Right lobe of liver (tissue), 6 donors: ENCODE measurements at regions not wholly inside any gene's neighbourhood (a gene's known extent, or its start where the extent isn't known, plus 50 kb on each side); places are given as distances from the start of the nearest gene placed in this dataset.

Experiments
- ATAC-seq, 4 donors: fragments of 200-7000 bp; cut with Tn5 transposase; one replicate each; pipeline ENCODE4 v1.9.1; 2020; ENCODE audit warnings: mild to moderate bottlenecking in 4 of 4, moderate library complexity in 4 of 4
- DNase-seq, 3 donors: peaks; one replicate each; pipeline ENCODE4 v3.0.0-alpha.2; 2020
- H3K27ac ChIP-seq, 3 donors: fragments of 200-600 bp; one replicate each; pipeline ENCODE4 v1.8.0; 2022
- H3K27me3 ChIP-seq, 2 donors: fragments of 200-600 bp; one replicate each; pipeline ENCODE4 v1.8.0; 2022
- H3K36me3 ChIP-seq, 4 donors: fragments of 200-600 bp; sonication (generic) in 1 of 4; one replicate each; pipeline versions ENCODE4 v1.5.1 to v1.8.0; 2017 to 2022; ENCODE audit warnings: control low read depth in 1 of 4
- H3K4me1 ChIP-seq, 4 donors: fragments of 200-600 bp; sonication (generic) in 1 of 4; one replicate each; pipeline versions ENCODE4 v1.5.1 to v1.8.0; 2017 to 2022; ENCODE audit warnings: control low read depth in 1 of 4
- H3K4me3 ChIP-seq, 3 donors: fragments of 200-600 bp; one replicate each; pipeline ENCODE4 v1.8.0; 2022
- H3K9me3 ChIP-seq, 4 donors: fragments of 200-600 bp; sonication (generic) in 1 of 4; one replicate each; pipeline versions ENCODE4 v1.5.1 to v1.8.0; 2017 to 2022; ENCODE audit warnings: control low read depth in 1 of 4
- POLR2A ChIP-seq: fragments of 450-650 bp; IDR thresholded peaks from one replicate; pipeline ENCODE4 v1.6.1; 2017; ENCODE audit warnings: antibody characterized with exemption, mild to moderate bottlenecking
- WGBS: methylation state at CpG from one replicate; pipeline ENCODE4 v1.1.6; 2018; ENCODE audit warnings: low coverage, low lambda C conversion rate; ENCODE audit not compliant: insufficient coverage; ENCODE audit errors: missing lambda C conversion rate; 5-methylcytosine and 5-hydroxymethylcytosine counted together
- intact Hi-C, 2 donors: fragments of 100-400 bp; cut with DNase I; formaldehyde crosslinking; loops; one replicate each; pipeline versions ENCODE4 v1.11.2 to v1.14.1; 2022
- TF ChIP-seq, protein P1 (sequence below), 4 donors: fragments of 200-600 bp in 3 of 4; fragments of 450-650 bp in 1 of 4; IDR thresholded peaks; one replicate each; pipeline versions ENCODE4 v1.5.1 to v1.8.0; 2016 to 2022; ENCODE audit warnings: antibody characterized with exemption in 4 of 4, mild to moderate bottlenecking in 2 of 4
- donor health status: DM: no; HTN: yes; CAD: no.
- donor health status: DM: no; HTN: no; CAD: no.
- donor health status: DM: no; HTN: no; CAD: no.
- donor health status: DM: no; HTN: yes; CAD: no.
- donor health status: DM: no; HTN: yes; CAD: no.

GRCh38 chr4:181745933-181746625 lies 497.1 kb upstream of the TENM3 start:
- no peaks in the 10 kb centered on the region for H3K4me1 ChIP-seq
- 56% methylated on average over 1 of the region's 1 CpG for WGBS
- no peaks in the 10 kb centered on the region for H3K27me3 ChIP-seq
- no peak overlapping the region for H3K4me3 ChIP-seq
- H3K27ac ChIP-seq: no peak overlapping the region
- no peaks in the 10 kb centered on the region for H3K36me3 ChIP-seq
- intact Hi-C loops: no loop called here
- TF ChIP-seq, protein P1, sequence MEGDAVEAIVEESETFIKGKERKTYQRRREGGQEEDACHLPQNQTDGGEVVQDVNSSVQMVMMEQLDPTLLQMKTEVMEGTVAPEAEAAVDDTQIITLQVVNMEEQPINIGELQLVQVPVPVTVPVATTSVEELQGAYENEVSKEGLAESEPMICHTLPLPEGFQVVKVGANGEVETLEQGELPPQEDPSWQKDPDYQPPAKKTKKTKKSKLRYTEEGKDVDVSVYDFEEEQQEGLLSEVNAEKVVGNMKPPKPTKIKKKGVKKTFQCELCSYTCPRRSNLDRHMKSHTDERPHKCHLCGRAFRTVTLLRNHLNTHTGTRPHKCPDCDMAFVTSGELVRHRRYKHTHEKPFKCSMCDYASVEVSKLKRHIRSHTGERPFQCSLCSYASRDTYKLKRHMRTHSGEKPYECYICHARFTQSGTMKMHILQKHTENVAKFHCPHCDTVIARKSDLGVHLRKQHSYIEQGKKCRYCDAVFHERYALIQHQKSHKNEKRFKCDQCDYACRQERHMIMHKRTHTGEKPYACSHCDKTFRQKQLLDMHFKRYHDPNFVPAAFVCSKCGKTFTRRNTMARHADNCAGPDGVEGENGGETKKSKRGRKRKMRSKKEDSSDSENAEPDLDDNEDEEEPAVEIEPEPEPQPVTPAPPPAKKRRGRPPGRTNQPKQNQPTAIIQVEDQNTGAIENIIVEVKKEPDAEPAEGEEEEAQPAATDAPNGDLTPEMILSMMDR (IDR thresholded peaks at IDR 0.05): no peak
- no peak for TF ChIP-seq POLR2A
- ATAC-seq (no peak), DNase-seq (no peak)
- H3K9me3 ChIP-seq: no peaks in the 10 kb centered on the region

DNA sequence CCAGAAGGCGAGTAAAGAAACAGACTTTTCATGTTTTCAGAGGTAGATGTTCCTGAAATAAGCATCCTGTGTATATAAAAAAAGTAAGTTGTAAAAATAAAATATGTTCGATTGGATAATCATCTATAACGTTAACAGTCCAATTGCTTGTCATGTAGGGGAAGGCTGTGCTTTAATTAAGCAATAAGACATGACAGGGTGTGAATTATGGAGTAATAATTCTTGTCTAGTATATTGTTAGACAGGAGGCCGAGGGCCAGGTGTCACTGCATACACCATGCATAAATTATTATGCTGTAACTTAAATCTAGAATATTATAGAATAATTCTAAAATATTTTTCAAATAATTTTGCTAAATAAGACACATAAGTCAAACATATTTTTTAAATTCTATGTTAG lies 494.6 kb upstream of the TENM3 start:
- TF ChIP-seq POLR2A: no peak
- TF ChIP-seq, protein P1 (IDR thresholded peaks at IDR 0.05): no peak
- no peak overlapping the region for H3K27ac ChIP-seq
- intact Hi-C loops: no loop called here
- ATAC-seq (no peak), DNase-seq (no peak)
- no peaks in the 10 kb centered on the region for H3K27me3 ChIP-seq
- H3K36me3 ChIP-seq: no peaks in the 10 kb centered on the region
- no peaks in the 10 kb centered on the region for H3K9me3 ChIP-seq
- H3K4me3 ChIP-seq: no peak overlapping the region
- 19% methylated on average over 4 of the region's 4 CpGs for WGBS
- H3K4me1 ChIP-seq: no peaks in the 10 kb centered on the region

DNA sequence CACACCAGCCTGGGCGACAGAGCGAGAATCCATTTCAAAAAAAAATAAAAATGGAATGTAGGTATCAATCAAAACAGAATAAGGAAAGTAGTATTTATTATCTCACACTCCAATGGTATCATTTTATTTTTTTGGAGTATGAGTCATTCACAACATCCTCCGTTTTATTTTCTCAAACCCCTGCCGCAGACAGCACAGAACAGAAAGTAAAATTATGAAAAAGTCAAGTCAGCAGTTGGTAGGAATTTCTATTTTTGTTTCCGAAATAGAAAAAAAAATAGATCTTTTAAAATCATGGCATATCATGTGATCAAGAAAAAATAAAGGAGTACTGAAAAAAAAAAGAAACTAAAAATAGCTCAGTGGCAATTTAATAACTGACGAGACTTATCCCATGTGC lies 490.7 kb upstream of the TENM3 start:
- TF ChIP-seq, protein P1 (IDR thresholded peaks at IDR 0.05): no peak
- no peak for TF ChIP-seq POLR2A
- ATAC-seq (no peak), DNase-seq (no peak)
- Histone ChIP-seq H3K4me1 (no peaks in the 10 kb centered on the region), H3K27ac (no peak overlapping the region), H3K27me3 (no peaks in the 10 kb centered on the region), H3K4me3 (no peak overlapping the region), H3K9me3 (no peaks in the 10 kb centered on the region), H3K36me3 (no peaks in the 10 kb centered on the region)
- 52% methylated on average over 6 of the region's 6 CpGs for WGBS
- intact Hi-C loops: no loop called here

DNA sequence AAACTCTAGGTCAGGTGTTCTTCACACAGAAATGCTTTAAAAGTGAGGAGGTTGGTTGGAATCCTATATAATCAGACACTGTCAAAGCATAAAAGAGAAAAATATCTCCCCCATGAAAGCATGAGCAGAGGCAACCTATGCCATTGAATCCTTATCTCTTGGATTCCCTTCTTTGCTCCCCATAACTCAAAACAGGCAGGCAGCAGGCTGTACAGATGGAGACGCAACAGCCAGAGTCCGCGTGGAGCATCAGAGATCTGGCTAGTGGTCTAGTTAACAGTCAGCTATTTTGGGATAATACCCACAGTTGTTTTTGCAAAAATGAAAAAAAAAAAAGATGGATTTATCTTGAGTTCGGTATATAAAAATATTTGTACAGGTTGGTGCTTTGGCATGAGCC lies 490.0 kb upstream of the TENM3 start:
- intact Hi-C loops: no loop called here
- no peaks in the 10 kb centered on the region for H3K9me3 ChIP-seq
- H3K4me3 ChIP-seq: no peak overlapping the region
- DNase-seq: no peak
- ATAC-seq: no peak
- H3K27ac ChIP-seq: no peak overlapping the region
- H3K27me3 ChIP-seq: no peaks in the 10 kb centered on the region
- no peaks in the 10 kb centered on the region for H3K4me1 ChIP-seq
- 72% methylated on average over 4 of the region's 4 CpGs for WGBS
- TF ChIP-seq POLR2A: no peak
- TF ChIP-seq, protein P1 (IDR thresholded peaks at IDR 0.05): no peak
- no peaks in the 10 kb centered on the region for H3K36me3 ChIP-seq

DNA sequence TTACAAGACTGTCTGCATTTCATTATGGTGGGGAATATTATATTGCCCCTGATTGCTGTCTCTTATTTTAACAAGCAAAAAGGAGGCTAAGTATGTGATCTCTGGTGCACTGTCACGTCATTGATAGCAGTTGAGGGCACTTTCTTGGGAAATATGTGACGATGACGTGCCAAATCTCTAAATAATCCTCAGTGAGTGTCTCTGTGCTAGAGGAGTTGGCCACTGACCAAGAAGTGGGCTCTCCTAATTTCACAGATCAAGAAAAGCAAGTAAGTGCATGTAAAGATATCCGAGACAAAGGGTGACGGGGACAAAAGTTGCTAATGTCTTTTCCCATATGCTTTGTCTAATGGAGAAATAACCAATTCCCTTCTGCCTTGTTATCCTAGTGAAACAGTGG lies 487.4 kb upstream of the TENM3 start:
- no peak for TF ChIP-seq POLR2A
- TF ChIP-seq, protein P1 (IDR thresholded peaks at IDR 0.05): no peak
- Histone ChIP-seq H3K4me3 (no peak overlapping the region), H3K36me3 (no peaks in the 10 kb centered on the region), H3K27ac (no peak overlapping the region), H3K9me3 (no peaks in the 10 kb centered on the region), H3K27me3 (no peaks in the 10 kb centered on the region), H3K4me1 (no peaks in the 10 kb centered on the region)
- DNase-seq: no peak
- intact Hi-C loops: no loop called here
- no peak for ATAC-seq
- 58% methylated on average over 5 of the region's 5 CpGs for WGBS
